Daoy (cell line): ENCODE measurements at regions not wholly inside any gene's neighbourhood (a gene's known extent, or its start where the extent isn't known, plus 50 kb on each side); places are given as distances from the start of the nearest gene placed in this dataset.

Source experiments
- DNase-seq: peaks from one replicate; pipeline ENCODE4 v3.0.0-alpha.2; 2015; ENCODE audit warnings: low read depth

DNA sequence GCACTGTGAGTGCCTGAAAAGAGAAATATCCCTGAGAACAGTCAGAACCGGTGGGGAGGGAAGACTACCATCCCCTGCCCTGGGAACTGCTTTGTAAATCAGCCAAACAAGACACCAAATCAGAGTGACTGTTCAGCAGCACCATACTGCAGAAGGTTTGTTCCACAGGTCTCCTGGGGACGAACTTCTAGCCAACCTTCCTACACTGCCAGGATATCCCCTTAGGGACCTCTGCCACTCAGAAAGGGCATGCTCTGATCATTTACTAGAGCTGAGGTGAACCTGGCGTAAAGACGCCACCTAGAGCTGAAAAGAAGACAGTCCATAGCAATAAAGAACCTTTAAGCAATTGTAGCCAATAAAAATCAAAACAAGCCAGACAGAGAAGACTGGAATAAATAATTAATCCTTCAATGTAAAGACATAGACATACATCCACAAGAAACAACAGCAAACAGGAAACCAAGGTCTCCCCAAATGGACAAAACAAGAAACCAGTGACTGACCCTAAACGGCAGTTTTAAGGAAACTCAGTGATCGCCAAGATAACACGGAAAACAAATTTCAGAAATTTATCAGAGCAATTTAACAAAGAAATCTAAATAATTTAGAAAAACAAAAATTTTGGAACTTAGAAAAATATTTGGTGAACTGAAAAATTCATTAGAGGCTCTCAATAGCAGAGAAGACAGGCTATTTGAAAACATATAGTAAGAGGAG is 228.1 kb upstream of the AMIGO2 start:
- DNase-seq: peak; percentile 86

DNA sequence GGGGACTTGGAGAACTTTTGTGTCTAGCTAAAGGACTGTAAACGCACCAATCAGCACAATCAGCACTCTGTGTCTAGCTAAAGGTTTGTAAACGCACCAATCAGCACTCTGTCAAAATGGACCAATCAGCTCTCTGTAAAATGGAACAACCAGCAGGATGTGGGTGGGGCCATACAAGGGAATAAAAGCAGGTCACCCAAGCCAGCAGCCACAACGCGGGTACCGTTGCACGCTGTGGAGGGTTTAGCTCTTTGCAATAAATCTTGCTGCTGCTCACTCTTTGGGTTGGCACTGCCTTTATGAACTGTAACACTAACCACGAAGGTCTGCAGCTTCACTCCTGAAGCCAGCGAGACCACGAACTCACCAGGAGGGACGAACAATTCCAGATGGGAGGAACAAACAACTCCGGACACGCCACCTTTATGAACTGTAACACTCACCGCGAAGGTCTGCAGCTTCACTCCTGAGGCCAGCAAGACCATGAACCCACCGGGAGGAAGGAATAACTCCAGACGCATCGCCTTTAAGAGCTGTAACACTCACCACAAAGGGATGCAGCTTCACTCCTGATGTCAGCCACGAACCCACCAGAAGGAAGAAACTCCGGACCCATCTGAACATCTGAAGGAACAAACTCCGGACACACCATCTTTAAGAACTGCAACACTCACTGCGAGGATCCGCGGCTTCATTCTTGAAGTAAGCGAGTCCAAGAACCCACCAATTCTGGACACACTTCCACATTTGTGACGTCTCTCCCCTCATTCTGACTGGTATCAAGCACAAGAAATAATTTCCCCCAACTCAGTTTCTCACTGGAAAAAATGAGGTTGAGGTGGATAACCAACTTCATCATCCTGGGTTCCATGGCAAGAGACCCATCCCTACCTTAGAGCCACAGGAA is 227.3 kb upstream of the AMIGO2 start:
- DNase-seq: peak; percentile 19

DNA sequence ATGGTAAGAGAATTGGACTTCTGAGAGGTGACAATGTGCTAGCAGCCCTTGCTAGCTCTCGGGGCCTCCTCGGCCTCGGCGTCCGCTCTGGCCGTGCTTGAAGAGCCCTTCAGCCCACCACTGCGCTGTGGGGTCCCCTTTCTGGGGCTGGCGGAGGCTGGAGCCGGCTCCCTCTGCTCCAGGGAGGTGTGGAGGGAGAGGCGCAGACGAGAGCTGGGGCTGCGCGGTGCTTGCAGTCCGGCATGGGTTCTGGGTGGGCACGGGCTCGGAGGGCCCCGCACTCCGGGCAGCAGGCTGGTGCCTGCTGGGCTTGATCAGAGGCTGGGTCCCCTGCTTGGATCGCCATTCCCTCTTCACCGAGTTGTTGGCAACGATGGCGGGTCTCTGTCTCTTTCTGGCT is 226.4 kb upstream of the AMIGO2 start:
- no peak for DNase-seq

DNA sequence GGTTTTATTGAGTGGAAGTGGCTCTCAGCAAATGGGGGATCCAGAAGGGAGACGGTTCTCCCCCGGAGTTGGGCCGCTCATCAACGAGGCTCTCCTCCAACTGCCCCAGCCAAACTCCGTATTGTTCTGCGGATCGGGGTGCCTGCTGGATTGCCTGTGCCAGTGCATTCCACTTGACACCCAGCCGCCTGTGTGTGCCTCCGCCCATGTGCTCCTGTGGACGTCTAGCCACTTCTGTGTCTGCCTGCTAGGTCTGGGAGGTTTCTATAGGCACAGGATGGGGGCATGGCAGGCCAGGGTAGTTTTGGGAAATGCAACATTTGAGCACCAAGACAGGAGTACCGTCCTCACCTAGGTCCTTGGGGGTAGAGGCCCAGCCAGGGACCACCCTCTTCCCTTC is 225.7 kb upstream of the AMIGO2 start:
- no peak for DNase-seq

DNA sequence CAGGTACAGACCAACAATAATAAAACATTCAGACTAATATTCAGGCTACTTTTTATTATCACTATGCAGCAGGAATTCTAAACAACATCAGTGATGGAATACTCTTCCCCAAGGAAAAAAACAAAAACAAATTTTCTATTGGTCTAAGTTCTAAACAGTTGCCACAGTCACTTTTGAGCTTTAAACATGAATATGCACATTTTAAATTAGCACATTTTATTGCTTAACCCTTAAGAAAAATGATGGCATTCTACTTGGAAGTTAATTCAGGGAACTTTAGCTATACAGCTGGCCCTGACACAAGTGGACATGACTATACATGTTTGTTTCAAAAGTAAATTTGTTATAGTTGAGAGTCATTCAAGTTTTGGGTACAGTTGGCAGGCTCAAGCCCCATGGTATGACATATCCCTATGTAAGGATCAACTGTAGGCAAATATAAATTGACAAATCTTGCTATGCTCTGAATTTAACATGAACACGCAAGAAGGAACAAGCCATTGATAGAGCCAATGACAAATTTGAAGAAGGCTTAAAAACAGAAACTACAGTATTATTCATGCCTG is 224.3 kb upstream of the AMIGO2 start:
- no peak for DNase-seq

DNA sequence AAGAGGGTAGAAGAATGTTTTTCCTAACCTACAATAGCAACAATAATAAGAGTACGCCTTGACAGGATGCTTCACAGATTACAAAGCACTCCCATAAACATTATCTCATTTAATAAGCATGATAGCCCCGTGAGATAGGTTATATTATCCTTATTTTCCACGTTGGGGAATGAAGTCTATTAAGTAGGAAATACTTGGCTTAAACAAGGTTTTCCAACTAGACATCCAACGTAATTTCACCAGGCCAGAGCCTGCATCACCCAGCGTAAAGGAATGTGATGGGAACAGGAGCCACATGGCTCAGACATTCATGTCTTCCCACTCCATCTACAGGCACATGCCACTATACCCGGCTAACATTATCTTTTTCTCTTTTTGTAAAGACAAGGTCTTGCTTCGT is 223.4 kb upstream of the AMIGO2 start:
- no peak for DNase-seq

DNA sequence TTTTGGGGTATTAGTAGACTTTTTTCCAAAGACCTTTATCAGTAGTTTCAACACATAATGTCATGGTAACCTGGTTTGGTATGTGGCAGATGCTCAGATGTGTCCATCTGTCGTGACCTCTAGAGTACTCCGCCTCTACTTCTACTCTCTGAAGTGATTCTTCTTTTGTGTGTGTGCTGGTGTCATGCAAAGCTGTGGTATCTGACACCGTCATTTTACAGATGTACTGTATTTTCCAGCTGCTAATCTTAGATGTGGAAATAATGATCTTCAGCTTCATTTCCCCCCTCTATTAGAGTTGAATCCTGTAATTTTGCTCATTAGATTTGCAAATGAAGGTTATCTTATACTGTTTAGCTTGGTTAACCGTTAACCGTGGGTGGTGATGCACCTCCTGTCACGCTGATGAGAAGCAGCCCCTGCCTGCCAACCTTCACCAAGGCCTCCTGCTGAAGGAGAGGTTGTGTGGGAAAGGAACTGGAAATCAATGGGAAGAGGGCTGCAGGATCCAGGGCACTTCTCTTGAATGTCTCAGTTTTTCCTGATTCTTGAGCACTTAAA is 222.4 kb upstream of the AMIGO2 start:
- no peak for DNase-seq

DNA sequence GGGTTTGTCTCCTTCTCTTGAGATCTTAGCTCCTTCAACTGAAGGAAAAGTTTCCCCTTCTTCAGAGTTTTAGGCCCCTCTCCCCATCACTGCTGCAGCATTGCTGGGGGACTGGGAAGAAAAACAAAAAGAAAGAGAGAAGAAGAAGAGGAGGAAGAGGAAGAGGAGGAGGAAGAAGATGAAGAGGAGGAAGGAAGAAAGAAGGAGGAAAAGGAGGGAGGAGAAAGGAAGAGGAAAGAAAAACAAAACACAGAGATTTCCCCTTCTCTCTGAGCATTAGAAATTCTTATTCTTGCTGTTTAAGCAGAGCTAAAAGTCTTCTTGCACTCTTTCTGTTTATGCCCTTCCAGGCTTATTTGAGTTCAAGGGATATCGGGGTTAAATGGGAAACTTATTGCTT is 219.8 kb upstream of the AMIGO2 start:
- DNase-seq: no peak

DNA sequence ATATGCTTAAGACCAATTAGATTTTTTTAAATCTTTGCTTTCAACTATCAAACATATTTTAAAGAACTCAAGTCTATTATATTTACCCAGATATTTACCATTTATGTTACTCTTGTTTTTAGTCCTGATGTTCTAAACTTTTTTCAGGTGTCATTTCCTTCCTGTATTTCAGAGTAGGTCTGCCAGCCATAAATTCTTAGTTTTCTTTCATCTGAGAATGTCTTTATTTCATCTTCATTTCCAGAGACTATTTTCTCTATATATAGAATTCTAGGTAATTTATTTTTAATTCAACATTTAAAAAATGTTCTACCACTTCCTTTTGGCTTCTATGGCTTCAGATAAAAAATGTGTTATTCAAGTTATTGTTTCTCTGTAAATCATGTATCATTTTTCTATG is 218.2 kb upstream of the AMIGO2 start:
- no peak for DNase-seq

DNA sequence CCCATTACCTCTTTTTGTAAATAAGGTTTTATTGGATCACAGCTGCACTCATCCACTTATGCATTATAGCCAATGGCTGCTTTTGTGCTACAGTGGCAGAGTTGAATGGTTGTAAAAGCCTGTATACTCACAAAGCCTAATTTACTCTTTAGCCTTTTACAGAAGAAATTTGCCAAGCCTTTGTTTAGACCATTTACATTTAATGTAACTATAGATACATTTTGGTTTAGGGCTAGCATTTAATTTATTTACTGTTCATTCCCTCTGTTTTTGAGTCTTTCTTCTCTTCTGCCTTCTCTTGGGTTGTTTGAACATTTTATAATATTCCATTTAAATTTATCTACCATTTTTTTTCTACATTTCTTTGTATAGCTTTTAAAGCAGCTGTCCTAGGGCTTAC is 217.1 kb upstream of the AMIGO2 start:
- DNase-seq: no peak

DNA sequence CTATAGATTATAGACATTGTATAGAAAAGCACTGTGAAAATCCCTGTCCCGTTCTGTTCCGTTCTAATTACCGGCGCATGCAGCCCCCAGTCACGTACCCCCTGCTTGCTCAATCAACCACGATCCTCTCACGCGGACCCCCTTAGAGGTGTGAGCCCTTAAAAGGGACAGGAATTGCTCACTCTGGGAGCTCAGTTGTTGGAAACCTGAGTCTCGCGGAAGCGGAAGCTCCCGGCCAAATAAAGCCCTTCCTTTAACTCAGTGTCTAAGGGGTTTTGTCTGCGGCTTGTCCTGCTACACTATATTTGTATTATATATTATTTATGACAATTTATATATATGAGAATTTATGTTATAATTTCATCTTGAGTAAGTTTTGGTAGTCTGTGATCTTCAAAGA is 213.6 kb upstream of the AMIGO2 start:
- DNase-seq: no peak

DNA sequence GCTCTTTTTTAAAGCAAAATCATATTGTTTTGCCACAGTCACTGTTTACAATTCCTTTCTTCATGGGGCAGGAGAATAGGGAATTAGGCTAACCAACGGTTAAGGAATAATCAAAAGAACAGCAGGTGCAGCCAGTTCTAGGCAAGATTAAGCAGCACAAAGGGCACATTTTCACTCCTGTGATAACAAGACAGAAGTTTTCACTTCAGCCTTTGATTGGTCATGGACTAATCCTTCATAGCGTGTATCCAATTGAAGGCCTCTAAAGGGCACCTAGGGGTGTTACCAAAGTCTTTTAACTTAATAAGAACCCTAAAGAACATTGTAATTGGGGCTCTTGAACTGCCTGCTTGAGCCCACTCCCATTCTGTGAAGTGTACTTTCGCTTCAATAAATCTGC is 206.9 kb upstream of the AMIGO2 start:
- no peak for DNase-seq
